Keratinocyte (primary cell): ENCODE measurements at regions not wholly inside any gene's neighbourhood (a gene's known extent, or its start where the extent isn't known, plus 50 kb on each side); places are given as distances from the start of the nearest gene placed in this dataset.
"Not testable (repeated sequence)": the region's sequence is repeated elsewhere in the genome, so short reads cannot be mapped to it uniquely, and the experiment has no call there.

Source experiments
- DNase-seq: peaks from one replicate; pipeline ENCODE4 v3.0.0-alpha.2; 2011; ENCODE audit warnings: low read depth, missing footprints, low spot score
- FAIRE-seq: peaks from 2 replicates; lab custom pipeline; 2011; peaks lifted over from hg19 to GRCh38; lab: Jason Lieb, UNC
- H2AFZ ChIP-seq: 2 replicates; pipeline ENCODE4 v1.6.0; 2012; ENCODE audit warnings: low read length, control low read depth, inconsistent platforms; ENCODE audit not compliant: control insufficient read depth
- H3K27ac ChIP-seq: 2 replicates; pipeline ENCODE4 v1.5.1; 2011; ENCODE audit warnings: low read length; ENCODE audit not compliant: control insufficient read depth, insufficient read depth
- H3K27me3 ChIP-seq: 3 replicates; pipeline ENCODE4 v1.6.0; 2011; ENCODE audit warnings: low read length; ENCODE audit not compliant: control insufficient read depth, insufficient read depth; ENCODE audit errors: extremely low read depth
- H3K36me3 ChIP-seq, 2 experiments: 2 replicates in 1 of 2; 3 replicates in 1 of 2; pipeline ENCODE4 v1.5.1; 2011; ENCODE audit warnings: low read length in 2 of 2, mild to moderate bottlenecking in 1 of 2; ENCODE audit not compliant: control insufficient read depth in 2 of 2, insufficient read depth in 2 of 2; ENCODE audit errors: extremely low read depth in 1 of 2
- H3K4me1 ChIP-seq: 3 replicates; pipeline ENCODE4 v1.5.1; 2011; ENCODE audit warnings: low read length; ENCODE audit not compliant: control insufficient read depth, insufficient read depth; ENCODE audit errors: extremely low read depth
- H3K4me2 ChIP-seq: 3 replicates; pipeline ENCODE4 v1.6.0; 2011; ENCODE audit warnings: low read depth, low read length; ENCODE audit not compliant: control insufficient read depth, insufficient read depth; ENCODE audit errors: extremely low read depth
- H3K4me3 ChIP-seq, 3 experiments: fragments of 200-600 bp in 1 of 3; sonication (generic) in 1 of 3; 2 replicates in 2 of 3; 3 replicates in 1 of 3; pipeline ENCODE4 v1.5.1; 2011 to 2016; ENCODE audit warnings: low read length in 3 of 3, mild to moderate bottlenecking in 3 of 3, control low read depth in 2 of 3, inconsistent platforms in 1 of 3, low read depth in 1 of 3, mixed read lengths in 1 of 3, mixed run types in 1 of 3, moderate library complexity in 1 of 3; ENCODE audit not compliant: control insufficient read depth in 2 of 3, insufficient read depth in 2 of 3; ENCODE audit errors: extremely low read depth in 1 of 3
- H3K79me2 ChIP-seq: 2 replicates; pipeline ENCODE4 v1.6.0; 2012; ENCODE audit warnings: low read length; ENCODE audit not compliant: control insufficient read depth, insufficient read depth
- H3K9ac ChIP-seq: 3 replicates; pipeline ENCODE4 v1.6.0; 2011; ENCODE audit warnings: low read length; ENCODE audit not compliant: control insufficient read depth, insufficient read depth; ENCODE audit errors: extremely low read depth
- H3K9me1 ChIP-seq: 3 replicates; pipeline ENCODE4 v1.6.0; 2011; ENCODE audit warnings: low read length; ENCODE audit not compliant: control insufficient read depth, insufficient read depth; ENCODE audit errors: extremely low read depth
- H3K9me3 ChIP-seq: 2 replicates; pipeline ENCODE4 v1.5.1; 2012; ENCODE audit warnings: low read depth, low read length; ENCODE audit not compliant: control insufficient read depth
- H4K20me1 ChIP-seq: 3 replicates; pipeline ENCODE4 v1.6.0; 2011; ENCODE audit warnings: low read length; ENCODE audit not compliant: control insufficient read depth, insufficient read depth; ENCODE audit errors: extremely low read depth
- CTCF ChIP-seq, 3 experiments: IDR thresholded peaks in 1 of 3; conservative IDR thresholded peaks in 1 of 3; optimal IDR thresholded peaks in 1 of 3; 2 replicates in 2 of 3; 3 replicates in 1 of 3; pipeline versions ENCODE3 to v1.5.1; 2011; ENCODE audit warnings: low read length in 3 of 3, mild to moderate bottlenecking in 3 of 3, moderate library complexity in 2 of 3, control low read depth in 1 of 3, inconsistent platforms in 1 of 3; ENCODE audit not compliant: insufficient read depth in 2 of 3; ENCODE audit errors: extremely low read depth in 1 of 3
- EZH2 ChIP-seq: IDR thresholded peaks from one replicate; pipeline ENCODE4 v1.6.1; 2012; ENCODE audit warnings: inconsistent platforms, mild to moderate bottlenecking, low read length, moderate library complexity
- dilution Hi-C: fragments of 300-500 bp; cut with MboI; formaldehyde crosslinking; loops from one replicate; pipeline ENCODE4 v1.7.0; 2020; ENCODE audit warnings: low sequenced_read_pairs; ENCODE audit not compliant: extremely low pct_ligation_motif_present

- no peak overlapping the region for H3K27ac ChIP-seq
- no peaks in the 10 kb centered on the region for H3K36me3 ChIP-seq
- H2AFZ ChIP-seq: no peak overlapping the region
- TF ChIP-seq EZH2: no peak
- no peak for TF ChIP-seq CTCF (optimal IDR thresholded peaks at IDR 0.05 in 1 of 3, IDR thresholded peaks at IDR 0.05 in 1 of 3, conservative IDR thresholded peaks at IDR 0.05 in 1 of 3; ENCODE audit: extremely low read depth in 1 of 3, insufficient read depth in 2 of 3, low read length in 3 of 3)
- DNase-seq (no peak), FAIRE-seq (no peak)
- H3K4me3 ChIP-seq: no peak overlapping the region
- dilution Hi-C loops: no loop called here
- H3K79me2 ChIP-seq: no peaks in the 10 kb centered on the region
- H3K27me3 ChIP-seq: no peaks in the 10 kb centered on the region
- no peak overlapping the region for H3K4me2 ChIP-seq
- H3K9me3 ChIP-seq: no peaks in the 10 kb centered on the region
- H3K4me1 ChIP-seq: no peaks in the 10 kb centered on the region
- no peak overlapping the region for H3K9ac ChIP-seq
- H3K9me1 ChIP-seq: no peaks in the 10 kb centered on the region
- H4K20me1 ChIP-seq: no peaks in the 10 kb centered on the region
Observed at GRCh38 chrX:94686071-94686470, 1012.1 kb downstream of the FAM133A start.

- FAIRE-seq (no peak), DNase-seq (no peak)
- Histone ChIP-seq H3K4me1 (no peaks in the 10 kb centered on the region), H3K4me3 (no peak overlapping the region), H3K9ac (no peak overlapping the region), H3K4me2 (no peak overlapping the region), H4K20me1 (no peaks in the 10 kb centered on the region), H3K27ac (no peak overlapping the region), H3K27me3 (no peaks in the 10 kb centered on the region), H3K36me3 (no peaks in the 10 kb centered on the region), H3K79me2 (no peaks in the 10 kb centered on the region), H2AFZ (no peak overlapping the region), H3K9me1 (no peaks in the 10 kb centered on the region), H3K9me3 (no peaks in the 10 kb centered on the region)
- dilution Hi-C loops: no loop called here
- no peak for TF ChIP-seq CTCF (optimal IDR thresholded peaks at IDR 0.05 in 1 of 3, IDR thresholded peaks at IDR 0.05 in 1 of 3, conservative IDR thresholded peaks at IDR 0.05 in 1 of 3; ENCODE audit: extremely low read depth in 1 of 3, insufficient read depth in 2 of 3, low read length in 3 of 3)
- TF ChIP-seq EZH2: no peak
Observed at GRCh38 chrX:94695910-94696309, 1021.9 kb downstream of the FAM133A start.

- H3K27me3 ChIP-seq, H3K4me1 ChIP-seq, dilution Hi-C loops, H3K9ac ChIP-seq, H2AFZ ChIP-seq, H3K9me3 ChIP-seq, H3K36me3 ChIP-seq, H3K79me2 ChIP-seq, H3K27ac ChIP-seq, H4K20me1 ChIP-seq, H3K4me3 ChIP-seq, DNase-seq, H3K9me1 ChIP-seq, FAIRE-seq, H3K4me2 ChIP-seq: not testable (repeated sequence)
Observed at GRCh38 chrX:94704348-94705256, 1030.6 kb downstream of the FAM133A start.
